GM12891 (cell line): ENCODE measurements at regions not wholly inside any gene's neighbourhood (a gene's known extent, or its start where the extent isn't known, plus 50 kb on each side); places are given as distances from the start of the nearest gene placed in this dataset.

Source experiments
- DNase-seq: peaks from one replicate; pipeline ENCODE4 v3.0.0; 2011; ENCODE audit warnings: low spot score; ENCODE audit not compliant: insufficient read length
- FAIRE-seq: peaks from 2 replicates; lab custom pipeline; 2011; peaks lifted over from hg19 to GRCh38; lab: Jason Lieb, UNC
- PAX5 ChIP-seq: IDR thresholded peaks from 2 replicates; pipeline ENCODE4 v1.6.1; 2011; ENCODE audit warnings: low read length, moderate library complexity, mild to moderate bottlenecking; ENCODE audit not compliant: insufficient read depth, severe bottlenecking
- POLR2A ChIP-seq: IDR thresholded peaks from 2 replicates; pipeline ENCODE4 v1.6.1; 2011; ENCODE audit warnings: low read depth, low read length, control low read depth
- POLR2AphosphoS5 ChIP-seq: IDR thresholded peaks from 2 replicates; pipeline ENCODE4 v1.6.1; 2011; ENCODE audit warnings: low read depth, low read length, control low read depth
- POU2F2 ChIP-seq: IDR thresholded peaks from 2 replicates; pipeline ENCODE4 v1.6.1; 2011; ENCODE audit warnings: low read depth, mild to moderate bottlenecking, control low read depth, low read length, moderate library complexity
- SPI1 ChIP-seq: IDR thresholded peaks from 2 replicates; pipeline ENCODE4 v1.6.1; 2011; ENCODE audit warnings: low read depth, low read length, control low read depth
- TAF1 ChIP-seq: IDR thresholded peaks from 2 replicates; pipeline ENCODE4 v1.6.1; 2011; ENCODE audit warnings: low read depth, low read length, control low read depth

DNA sequence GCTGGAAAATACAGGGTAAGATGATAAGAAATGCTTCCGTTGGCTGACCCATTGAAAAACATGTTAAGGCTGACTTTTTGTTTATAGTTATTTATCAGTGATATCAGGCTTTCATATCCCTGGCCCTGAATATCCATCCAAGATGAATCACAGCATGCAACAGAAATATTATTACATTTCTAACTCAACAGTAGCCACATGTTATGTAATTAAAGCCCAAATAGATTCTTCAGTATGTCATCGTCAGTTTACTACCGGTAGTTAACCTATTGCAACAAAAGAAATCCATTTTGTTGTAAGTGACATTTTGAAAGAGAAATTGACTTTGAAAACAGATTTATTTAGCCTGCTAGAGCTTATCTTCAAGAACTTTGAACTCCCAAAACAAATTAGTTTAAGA, 354.1 kb upstream of the CELF2 start:
- DNase-seq, result no peak
- FAIRE-seq, result peak; percentile 5
- TF ChIP-seq POLR2AphosphoS5 (no peak), TAF1 (no peak), SPI1 (no peak), PAX5 (no peak), POU2F2 (no peak), POLR2A (no peak)

DNA sequence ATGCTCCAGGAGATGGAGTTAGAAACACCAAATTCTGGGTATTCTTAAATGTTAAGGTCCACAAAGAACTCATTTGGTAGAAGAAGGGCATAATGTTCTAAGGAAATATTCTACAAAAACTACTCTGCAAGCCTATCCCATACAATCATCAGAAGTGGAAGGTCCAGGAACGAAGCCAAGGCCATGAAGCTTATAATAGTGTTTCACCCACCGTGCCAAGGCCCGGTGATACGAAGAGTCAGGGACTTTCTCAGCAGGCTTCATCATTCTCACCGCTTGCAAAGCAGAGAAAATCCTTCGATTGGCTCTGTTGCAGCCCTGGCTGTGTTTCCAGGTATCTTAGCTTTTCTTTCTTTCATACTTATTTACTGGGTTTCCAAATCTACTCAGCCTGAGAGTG, 351.9 kb upstream of the CELF2 start:
- FAIRE-seq, result no peak
- DNase-seq, result no peak
- TF ChIP-seq POLR2AphosphoS5 (no peak), POLR2A (no peak)

DNA sequence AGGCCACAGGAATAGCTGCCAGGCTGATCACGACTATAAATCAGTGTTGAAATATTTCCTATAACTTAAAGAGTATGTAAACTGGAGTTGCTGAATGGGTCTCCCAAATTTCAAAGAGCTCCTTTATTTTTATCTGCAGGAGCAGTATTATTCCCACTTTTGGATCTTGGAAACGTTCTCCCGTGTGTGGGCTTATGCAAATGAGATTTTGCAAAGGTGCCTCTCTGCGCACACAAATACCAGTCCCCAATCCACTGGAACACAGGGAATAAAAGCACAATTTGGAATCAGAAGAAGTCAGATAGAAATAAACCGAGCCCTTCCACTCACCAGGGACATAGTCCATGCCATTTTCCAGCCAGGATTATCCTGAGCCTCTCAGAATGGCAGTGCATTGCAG, 350.2 kb upstream of the CELF2 start:
- FAIRE-seq (no peak), DNase-seq (no peak)
- TF ChIP-seq PAX5 (no peak), POLR2A (no peak), TAF1 (no peak), SPI1 (no peak), POLR2AphosphoS5 (no peak), POU2F2 (no peak)

DNA sequence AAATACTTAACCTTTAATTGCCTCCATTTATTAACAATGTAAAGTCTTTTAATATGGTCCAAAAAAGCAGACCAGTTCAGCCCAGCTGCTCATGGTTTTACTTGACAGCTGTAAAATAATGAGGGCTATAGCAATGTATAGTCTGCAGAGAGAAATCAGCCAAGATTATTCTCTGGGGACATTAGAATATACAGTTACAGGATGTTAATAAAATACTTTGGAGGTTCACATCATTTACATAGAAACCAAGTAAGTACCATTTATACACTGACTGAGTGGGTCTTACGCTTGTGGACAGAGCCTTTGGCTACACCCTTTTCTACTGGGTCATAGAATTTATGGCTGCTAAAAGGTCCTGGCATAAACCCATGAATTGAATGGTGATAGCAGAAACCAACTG, 340.7 kb upstream of the CELF2 start:
- FAIRE-seq (no peak), DNase-seq (no peak)
- TF ChIP-seq TAF1 (no peak), SPI1 (no peak), POLR2AphosphoS5 (no peak), POU2F2 (no peak), POLR2A (no peak), PAX5 (no peak)

DNA sequence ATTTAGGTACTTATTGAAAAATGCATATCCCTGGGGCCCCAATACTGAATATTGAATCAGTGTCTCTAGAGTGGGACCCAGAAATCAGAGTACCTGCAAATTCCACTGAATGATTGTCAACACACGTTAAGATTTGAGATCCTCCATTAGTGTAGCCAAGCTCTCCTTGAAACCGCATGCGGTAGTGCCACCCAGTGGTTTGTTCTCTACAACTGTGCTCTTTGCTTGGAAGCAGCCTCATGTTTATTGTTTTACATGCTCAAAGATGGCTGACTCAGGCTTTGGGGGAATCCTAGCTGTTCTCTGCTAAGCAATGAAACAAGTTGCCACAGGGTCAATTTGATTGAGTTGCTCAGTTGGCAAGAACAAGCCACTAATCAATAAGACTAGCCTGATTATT, 340.2 kb upstream of the CELF2 start:
- no peak for DNase-seq
- TF ChIP-seq PAX5 (no peak), TAF1 (no peak), POLR2A (no peak), POU2F2 (no peak), POLR2AphosphoS5 (no peak), SPI1 (no peak)
- FAIRE-seq, result peak; percentile 97

DNA sequence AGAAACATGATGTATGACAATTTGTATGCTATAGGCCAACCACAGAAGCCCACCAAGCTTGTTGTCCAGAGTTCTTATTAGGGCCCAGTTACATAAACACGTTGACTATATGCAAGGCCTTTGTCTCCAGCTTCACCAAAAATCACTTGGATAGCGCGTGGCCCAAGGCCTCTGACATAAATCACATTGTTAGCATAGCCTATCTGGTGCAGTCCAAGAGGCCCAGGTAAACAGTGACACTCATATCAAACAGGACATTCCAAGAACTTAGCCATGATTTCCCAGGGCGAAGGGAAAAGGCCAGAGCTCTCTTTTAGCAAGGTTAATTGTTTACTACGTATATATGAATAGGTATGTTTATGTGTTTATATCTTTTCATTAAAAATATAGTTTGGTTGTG, 337.2 kb upstream of the CELF2 start:
- no peak for TF ChIP-seq POU2F2
- TF ChIP-seq SPI1, result no peak
- no peak for TF ChIP-seq PAX5
- no peak for TF ChIP-seq POLR2AphosphoS5
- TF ChIP-seq POLR2A, result no peak
- no peak for TF ChIP-seq TAF1
- DNase-seq (no peak), FAIRE-seq (no peak)

DNA sequence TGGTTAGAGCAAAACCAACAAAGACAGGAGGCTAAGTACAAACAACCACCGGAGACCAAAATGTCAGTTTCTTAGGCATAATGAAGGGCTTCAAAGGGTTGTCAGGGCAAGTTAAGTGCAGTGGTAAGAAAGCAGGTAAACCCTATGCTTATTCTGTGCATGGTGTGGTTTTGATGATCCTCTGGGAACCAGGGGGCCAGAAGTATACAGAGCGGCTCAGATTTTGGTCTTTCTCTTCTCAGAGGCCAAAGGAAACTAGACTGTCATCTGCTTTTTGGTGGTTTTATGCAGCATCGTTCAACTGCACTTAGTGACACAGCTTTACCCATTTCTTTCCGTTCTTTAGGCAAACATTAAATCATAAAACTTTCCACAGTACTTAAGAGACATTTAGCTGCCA, 332.7 kb upstream of the CELF2 start:
- FAIRE-seq (peak; percentile 47), DNase-seq (no peak)
- TF ChIP-seq POLR2A (no peak), POLR2AphosphoS5 (no peak), TAF1 (no peak), PAX5 (no peak), POU2F2 (no peak), SPI1 (no peak)

DNA sequence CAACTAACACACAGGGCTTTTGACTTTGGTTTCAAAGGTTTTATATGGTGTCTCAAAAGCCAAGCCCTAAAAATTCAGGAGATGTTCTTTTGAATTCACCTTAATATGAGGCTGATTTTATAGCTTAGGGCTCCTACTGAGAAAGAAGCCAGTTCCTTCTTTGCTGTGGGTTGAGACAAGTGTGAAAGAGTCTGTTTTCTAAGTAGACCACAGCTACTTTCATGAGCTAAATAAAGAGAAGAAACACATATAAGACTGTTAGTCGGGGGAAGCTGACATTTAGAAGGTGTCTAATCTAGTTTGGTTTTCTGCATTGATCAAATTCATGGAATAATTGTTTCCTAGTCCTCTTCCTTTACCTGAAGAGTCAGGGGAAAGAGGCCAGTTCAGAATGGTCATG, 332.1 kb upstream of the CELF2 start:
- DNase-seq (no peak), FAIRE-seq (no peak)
- TF ChIP-seq SPI1 (peak; percentile 73), POLR2A (no peak)

DNA sequence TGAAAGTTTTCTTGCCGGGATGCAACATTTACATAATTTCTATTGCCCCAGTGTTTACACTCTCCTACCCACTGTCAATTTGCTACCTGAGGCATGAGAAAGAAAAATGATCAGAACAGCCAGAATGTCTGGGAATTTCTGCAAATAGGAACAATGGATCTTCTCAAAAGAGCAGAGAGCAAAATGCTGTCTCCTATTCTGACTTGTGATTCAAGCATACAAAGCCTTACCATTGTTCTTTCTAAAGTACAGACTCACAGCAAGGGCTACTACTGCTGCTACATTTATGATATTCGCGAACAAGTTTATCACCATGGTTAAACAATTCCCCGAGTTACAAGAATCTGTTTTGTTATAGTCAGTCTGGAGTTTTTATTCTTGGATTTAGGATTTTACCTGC, 329.9 kb upstream of the CELF2 start:
- TF ChIP-seq POLR2A (no peak), POLR2AphosphoS5 (no peak), PAX5 (no peak), TAF1 (no peak), POU2F2 (no peak), SPI1 (no peak)
- DNase-seq (no peak), FAIRE-seq (no peak)

DNA sequence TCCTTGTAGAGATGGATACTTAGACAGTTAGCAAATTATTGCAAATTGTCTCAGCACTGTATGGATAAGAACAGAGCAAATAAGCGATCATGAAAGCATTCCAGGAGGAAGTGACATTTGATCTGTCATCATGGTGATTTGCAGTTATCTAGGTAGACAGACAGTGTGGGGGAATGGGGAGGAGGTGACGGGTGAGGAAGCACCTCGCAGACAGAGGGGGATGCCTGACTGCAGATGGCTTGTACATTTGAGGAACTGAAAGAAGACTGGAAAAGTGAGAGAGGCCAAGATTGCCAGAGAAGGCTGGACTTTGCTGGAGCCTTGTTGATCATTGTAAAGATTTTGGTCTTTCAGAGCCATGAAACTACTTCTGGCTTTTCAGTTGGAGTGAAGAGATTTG, 318.2 kb upstream of the CELF2 start:
- FAIRE-seq (peak; percentile 51), DNase-seq (peak; percentile 15)
- TF ChIP-seq SPI1, result peak; percentile 94
- TF ChIP-seq POLR2A, result no peak

DNA sequence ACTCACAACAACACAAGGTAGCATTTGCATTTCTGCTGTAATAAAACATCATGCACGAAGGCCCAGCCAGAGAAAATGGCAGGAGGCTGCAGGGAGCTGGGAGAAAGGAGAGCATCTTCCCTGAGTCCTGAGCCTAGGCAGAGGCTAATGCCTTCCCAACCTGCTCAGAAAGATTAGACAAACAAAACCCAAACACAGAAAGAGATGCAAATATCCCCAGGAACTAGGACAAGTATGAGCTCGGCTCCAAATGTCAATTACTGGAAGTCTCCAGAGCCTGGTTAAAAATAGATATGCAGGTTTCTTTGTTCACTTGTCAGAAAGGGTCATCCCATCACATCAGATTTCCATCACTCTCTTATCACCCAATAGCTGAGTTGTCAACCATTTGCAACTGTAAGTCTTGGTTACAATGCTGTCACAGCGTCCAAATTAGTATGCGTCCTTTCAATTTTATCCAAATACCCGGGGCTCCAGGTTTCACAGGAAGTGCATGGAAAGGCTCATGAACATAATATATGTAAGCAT, 316.5 kb upstream of the CELF2 start:
- no peak for TF ChIP-seq PAX5
- no peak for TF ChIP-seq POLR2A
- TF ChIP-seq TAF1, result no peak
- no peak for TF ChIP-seq POLR2AphosphoS5
- TF ChIP-seq SPI1, result no peak
- TF ChIP-seq POU2F2, result no peak
- no peak for FAIRE-seq
- no peak for DNase-seq
